Stimulated activated CD4-positive, alpha-beta T cell treated with anti-CD3 and anti-CD28 coated beads, Interleukin-2, amount 100 ng/mL, for 48 hours (primary cell): ENCODE measurements at regions not wholly inside any gene's neighbourhood (a gene's known extent, or its start where the extent isn't known, plus 50 kb on each side); places are given as distances from the start of the nearest gene placed in this dataset.
A peak's percentile ranks its signal among the peaks of the same experiment; 100 is the strongest.

ENCODE experiments used
- DNase-seq, 2 donors: peaks; one replicate each; pipeline ENCODE4 v3.0.0-alpha.2; 2020

DNA sequence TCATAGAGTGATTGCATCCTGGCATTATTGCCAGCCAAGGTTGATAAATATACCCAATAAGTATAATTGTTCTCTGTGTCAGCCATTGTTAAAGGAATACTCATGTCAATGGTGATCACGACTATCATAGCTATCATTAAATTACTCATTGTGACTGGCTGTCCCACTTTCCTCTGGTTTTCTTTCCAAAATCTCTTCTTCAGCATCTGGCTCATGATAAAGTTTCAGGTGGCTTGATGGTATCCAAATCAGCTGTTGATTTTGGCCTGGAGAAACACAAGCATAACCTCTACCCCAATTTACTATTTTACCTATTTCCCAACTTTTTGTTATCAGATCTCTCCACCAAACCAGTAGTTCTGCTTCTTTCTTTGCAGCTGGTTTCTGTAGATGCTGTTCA is 67.1 kb upstream of the SPIN2A start:
- no peak for DNase-seq

DNA sequence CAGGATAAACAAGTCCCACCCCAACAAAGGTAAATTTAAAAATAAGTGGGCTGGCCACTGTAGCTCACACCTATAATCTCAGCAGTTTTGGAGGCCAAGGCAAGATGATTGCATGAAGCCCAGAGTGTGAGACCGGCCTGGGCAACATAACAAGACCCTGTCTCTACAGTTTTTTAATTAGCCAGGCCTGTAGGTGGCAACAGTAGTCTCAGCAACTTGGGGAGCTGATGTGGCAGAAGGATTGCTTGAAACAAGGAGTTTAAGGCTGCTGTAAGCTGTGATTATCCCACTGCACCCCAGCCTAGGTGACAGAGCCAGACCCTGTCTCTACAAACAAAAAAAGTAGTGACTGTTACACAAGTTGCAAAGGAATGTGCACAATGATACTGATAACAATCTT is 74.6 kb upstream of the FAAH2 start:
- DNase-seq, result no peak

DNA sequence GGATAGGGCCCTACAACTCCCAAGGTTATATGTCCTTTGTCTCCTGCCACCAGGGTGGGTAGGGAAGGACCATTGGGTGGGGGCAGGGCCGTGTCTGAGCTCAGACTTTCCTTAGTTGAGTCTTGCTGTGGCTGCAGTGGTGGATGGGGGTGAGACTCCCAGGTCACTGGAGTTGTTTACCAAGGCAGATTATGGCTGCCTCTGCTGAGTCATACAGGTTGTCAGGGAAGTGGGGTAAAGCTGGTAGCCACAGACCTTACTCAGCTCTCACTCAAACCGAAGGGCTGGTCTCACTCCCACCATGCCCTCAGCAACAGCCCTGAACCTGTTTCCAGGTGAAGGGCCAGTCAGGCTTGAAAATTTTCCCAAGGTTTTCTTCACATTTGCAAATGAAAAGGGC is 58.8 kb upstream of the FAAH2 start:
- peak in 1 of 2 donors; percentile 0 for DNase-seq

DNA sequence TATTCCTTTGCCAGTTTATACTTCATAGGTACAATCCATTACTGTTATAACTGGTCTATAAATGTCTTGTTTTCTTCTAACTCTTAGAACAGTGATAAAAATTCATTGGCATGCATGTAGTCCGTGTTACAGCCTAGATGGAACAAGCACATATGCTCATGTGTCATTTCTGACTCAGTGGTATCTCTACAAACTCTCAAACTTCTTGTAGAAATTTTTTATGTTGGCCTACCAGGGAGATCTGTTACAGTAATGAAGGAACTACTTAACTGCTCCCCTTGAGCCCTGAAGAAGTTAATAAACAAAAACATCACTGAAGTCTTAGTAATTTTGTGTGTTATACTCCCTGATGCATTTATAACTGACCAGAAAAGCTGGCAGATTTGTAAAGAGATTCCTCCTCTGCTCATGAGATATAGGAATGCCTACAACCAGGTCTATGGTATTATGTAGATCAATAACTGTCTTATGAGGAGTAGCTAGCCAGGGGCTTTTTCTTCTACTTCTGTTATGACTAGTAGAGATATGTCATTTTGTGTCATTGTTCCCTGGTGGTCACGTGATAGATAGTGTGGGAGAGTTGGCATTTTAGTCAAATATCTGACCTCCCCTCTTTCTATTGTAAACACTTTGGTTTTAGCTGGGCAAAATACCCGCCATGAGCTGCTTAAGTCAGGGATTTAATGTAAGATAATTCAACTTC is 53.7 kb upstream of the FAAH2 start:
- DNase-seq, result no peak
